ENCODE measurements at regions not wholly inside any gene's neighbourhood (a gene's known extent, or its start where the extent isn't known, plus 50 kb on each side); places are given as distances from the start of the nearest gene placed in this dataset.

DNA sequence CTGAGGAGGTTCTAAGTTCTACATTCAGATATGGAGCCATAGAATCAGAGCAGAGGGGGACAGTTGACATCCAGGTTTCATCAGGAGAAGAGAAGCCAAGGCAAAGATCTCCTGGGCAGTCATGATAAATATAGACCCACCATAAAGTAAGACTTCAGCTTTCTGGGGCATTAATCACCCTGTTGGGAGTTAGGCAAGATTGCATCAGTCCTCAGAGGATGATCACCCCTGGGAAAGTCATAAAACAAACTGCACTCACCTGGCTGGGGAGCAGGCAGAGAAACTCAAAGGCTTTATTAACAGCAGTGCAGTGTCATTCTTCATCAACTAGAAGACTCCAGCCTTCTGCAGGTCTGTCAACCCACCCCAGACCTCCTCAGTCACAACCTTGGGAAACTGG lies 301.3 kb upstream of the JARID2 start:
- TF ChIP-seq, protein P1, sequence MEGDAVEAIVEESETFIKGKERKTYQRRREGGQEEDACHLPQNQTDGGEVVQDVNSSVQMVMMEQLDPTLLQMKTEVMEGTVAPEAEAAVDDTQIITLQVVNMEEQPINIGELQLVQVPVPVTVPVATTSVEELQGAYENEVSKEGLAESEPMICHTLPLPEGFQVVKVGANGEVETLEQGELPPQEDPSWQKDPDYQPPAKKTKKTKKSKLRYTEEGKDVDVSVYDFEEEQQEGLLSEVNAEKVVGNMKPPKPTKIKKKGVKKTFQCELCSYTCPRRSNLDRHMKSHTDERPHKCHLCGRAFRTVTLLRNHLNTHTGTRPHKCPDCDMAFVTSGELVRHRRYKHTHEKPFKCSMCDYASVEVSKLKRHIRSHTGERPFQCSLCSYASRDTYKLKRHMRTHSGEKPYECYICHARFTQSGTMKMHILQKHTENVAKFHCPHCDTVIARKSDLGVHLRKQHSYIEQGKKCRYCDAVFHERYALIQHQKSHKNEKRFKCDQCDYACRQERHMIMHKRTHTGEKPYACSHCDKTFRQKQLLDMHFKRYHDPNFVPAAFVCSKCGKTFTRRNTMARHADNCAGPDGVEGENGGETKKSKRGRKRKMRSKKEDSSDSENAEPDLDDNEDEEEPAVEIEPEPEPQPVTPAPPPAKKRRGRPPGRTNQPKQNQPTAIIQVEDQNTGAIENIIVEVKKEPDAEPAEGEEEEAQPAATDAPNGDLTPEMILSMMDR (conservative IDR thresholded peaks at IDR 0.05; ENCODE audit: low read length), result no peak
- no peak for TF ChIP-seq EZH2phosphoT487 (IDR thresholded peaks at IDR 0.05; ENCODE audit: borderline replicate concordance, low read depth, low read length)
